ENCODE measurements at regions not wholly inside any gene's neighbourhood (a gene's known extent, or its start where the extent isn't known, plus 50 kb on each side); places are given as distances from the start of the nearest gene placed in this dataset.

GRCh38 chr12:112656141-112656540 is 135.4 kb upstream of the RPH3A start:
- TF ChIP-seq CTCF (IDR thresholded peaks at IDR 0.05 in 4 of 5, conservative IDR thresholded peaks at IDR 0.05 in 1 of 5) (no peak), POLR2A (IDR thresholded peaks at IDR 0.05) (no peak)
